DND-41 (cell line): ENCODE measurements at regions not wholly inside any gene's neighbourhood (a gene's known extent, or its start where the extent isn't known, plus 50 kb on each side); places are given as distances from the start of the nearest gene placed in this dataset.

ENCODE experiments used
- ATAC-seq: fragments of 200-7000 bp; cut with Tn5 transposase; 3 replicates; pipeline ENCODE4 v1.9.1; 2021; ENCODE audit warnings: low read depth; ENCODE audit not compliant: insufficient read depth
- DNase-seq: peaks from one replicate; pipeline ENCODE4 v3.0.0-alpha.2; 2020
- H2AFZ ChIP-seq: 2 replicates; pipeline ENCODE4 v1.6.0; 2012; ENCODE audit warnings: low read depth, low read length
- H3K27ac ChIP-seq: 2 replicates; pipeline ENCODE4 v1.5.1; 2012; ENCODE audit warnings: low read length, inconsistent platforms
- H3K27me3 ChIP-seq: fragments of 200-600 bp; sonication (generic); 2 replicates; pipeline ENCODE4 v1.6.0; 2012; ENCODE audit warnings: low read length, mild to moderate bottlenecking, inconsistent platforms; ENCODE audit not compliant: insufficient read depth, poor library complexity
- H3K36me3 ChIP-seq: 2 replicates; pipeline ENCODE4 v1.5.1; 2012; ENCODE audit warnings: low read length, inconsistent platforms; ENCODE audit not compliant: insufficient read depth
- H3K4me1 ChIP-seq: 2 replicates; pipeline ENCODE4 v1.5.1; 2012; ENCODE audit warnings: mild to moderate bottlenecking, low read length; ENCODE audit not compliant: insufficient read depth
- H3K4me2 ChIP-seq: 2 replicates; pipeline ENCODE4 v1.6.0; 2012; ENCODE audit warnings: mild to moderate bottlenecking, moderate library complexity, low read length, inconsistent platforms; ENCODE audit not compliant: insufficient read depth
- H3K4me3 ChIP-seq, 2 experiments: fragments of 200-600 bp in 1 of 2; shearing (Covaris generic) in 1 of 2; 2 replicates each; pipeline ENCODE4 v1.5.1; 2012 to 2016; ENCODE audit warnings: inconsistent platforms in 2 of 2, low read length in 2 of 2, mild to moderate bottlenecking in 2 of 2, low read depth in 1 of 2, moderate library complexity in 1 of 2
- H3K79me2 ChIP-seq: 2 replicates; pipeline ENCODE4 v1.6.0; 2012; ENCODE audit warnings: low read length, inconsistent platforms; ENCODE audit not compliant: insufficient read depth
- H3K9ac ChIP-seq: 2 replicates; pipeline ENCODE4 v1.6.0; 2012; ENCODE audit warnings: low read depth, mild to moderate bottlenecking, inconsistent platforms, low read length, moderate library complexity
- H3K9me3 ChIP-seq: 2 replicates; pipeline ENCODE4 v1.5.1; 2012; ENCODE audit warnings: low read length, moderate library complexity, mild to moderate bottlenecking, inconsistent platforms; ENCODE audit not compliant: insufficient read depth, severe bottlenecking
- H4K20me1 ChIP-seq: 2 replicates; pipeline ENCODE4 v1.6.0; 2012; ENCODE audit warnings: low read length; ENCODE audit not compliant: insufficient read depth
- CTCF ChIP-seq: IDR thresholded peaks from 2 replicates; pipeline ENCODE4 v1.5.1; 2012; ENCODE audit warnings: borderline replicate concordance, low read length, moderate library complexity, mild to moderate bottlenecking; ENCODE audit not compliant: poor library complexity, severe bottlenecking; ENCODE audit errors: extremely low read depth
- EZH2 ChIP-seq: IDR thresholded peaks from 3 replicates; pipeline ENCODE4 v1.6.1; 2012; ENCODE audit warnings: borderline replicate concordance, low read depth, mild to moderate bottlenecking, moderate library complexity, low read length, inconsistent platforms; ENCODE audit not compliant: severe bottlenecking

GRCh38 chr6:113464960-113465359 lies 392.2 kb upstream of the MARCKS start:
- Histone ChIP-seq H3K9me3 (no peaks in the 10 kb centered on the region), H3K4me1 (no peaks in the 10 kb centered on the region), H3K27me3 (no peaks in the 10 kb centered on the region), H3K4me2 (no peak overlapping the region), H3K4me3 (no peak overlapping the region), H2AFZ (no peak overlapping the region), H3K79me2 (no peaks in the 10 kb centered on the region), H3K9ac (no peak overlapping the region), H3K27ac (no peak overlapping the region), H3K36me3 (no peaks in the 10 kb centered on the region), H4K20me1 (no peaks in the 10 kb centered on the region)
- DNase-seq (no peak), ATAC-seq (no peak)
- TF ChIP-seq EZH2 (no peak), CTCF (no peak)

- H3K27me3 ChIP-seq: no peaks in the 10 kb centered on the region
- no peaks in the 10 kb centered on the region for H3K36me3 ChIP-seq
- H3K4me3 ChIP-seq: no peak overlapping the region
- H2AFZ ChIP-seq: no peak overlapping the region
- H3K9ac ChIP-seq: no peak overlapping the region
- H3K4me2 ChIP-seq: no peak overlapping the region
- H4K20me1 ChIP-seq: no peaks in the 10 kb centered on the region
- H3K79me2 ChIP-seq: no peaks in the 10 kb centered on the region
- no peak for TF ChIP-seq CTCF
- TF ChIP-seq EZH2: no peak
- H3K27ac ChIP-seq: no peak overlapping the region
- ATAC-seq: no peak
- H3K9me3 ChIP-seq: no peaks in the 10 kb centered on the region
- DNase-seq: no peak
- no peaks in the 10 kb centered on the region for H3K4me1 ChIP-seq
These were observed 390.6 kb upstream of the MARCKS start for GRCh38 chr6:113466526-113466925.

- no peaks in the 10 kb centered on the region for H3K27me3 ChIP-seq
- H3K79me2 ChIP-seq: no peaks in the 10 kb centered on the region
- no peak overlapping the region for H3K9ac ChIP-seq
- H3K9me3 ChIP-seq: no peaks in the 10 kb centered on the region
- ATAC-seq: no peak
- no peaks in the 10 kb centered on the region for H3K4me1 ChIP-seq
- no peak overlapping the region for H3K4me3 ChIP-seq
- no peak overlapping the region for H2AFZ ChIP-seq
- no peaks in the 10 kb centered on the region for H3K36me3 ChIP-seq
- TF ChIP-seq CTCF (no peak), EZH2 (no peak)
- H4K20me1 ChIP-seq: no peaks in the 10 kb centered on the region
- no peak for DNase-seq
- H3K4me2 ChIP-seq: no peak overlapping the region
- H3K27ac ChIP-seq: no peak overlapping the region
These were observed 381.8 kb upstream of the MARCKS start for GRCh38 chr6:113475392-113475791.
